ENCODE measurements at regions not wholly inside any gene's neighbourhood (a gene's known extent, or its start where the extent isn't known, plus 50 kb on each side); places are given as distances from the start of the nearest gene placed in this dataset.

- H4K20me1 ChIP-seq (ENCODE audit: low read length): no peaks in the 10 kb centered on the region
- no peaks in the 10 kb centered on the region for H3K27me3 ChIP-seq (ENCODE audit: low read length)
- BruUV-seq (replicated peaks): no TSS peak
- H3K9me2 ChIP-seq (replicated peaks; ENCODE audit: low read length): no peaks in the 10 kb centered on the region
- no peak for TF ChIP-seq EZH2 (IDR thresholded peaks at IDR 0.05; ENCODE audit: low read length, unreplicated experiment)
- H3K9ac ChIP-seq (ENCODE audit: low read length): no peak overlapping the region
- no peak overlapping the region for H3K4me3 ChIP-seq (ENCODE audit: low read length)
- DNase-seq (no peak), ATAC-seq (no peak)
- H3K4me1 ChIP-seq (ENCODE audit: insufficient read depth, low read length): no peaks in the 10 kb centered on the region
- POLR2A ChIA-PET (ENCODE audit: unreplicated experiment): no interaction called here
- intact Hi-C loops (cut with micrococcal nuclease): no loop called here
- H3K4me2 ChIP-seq (ENCODE audit: low read length): no peak overlapping the region
- no peaks in the 10 kb centered on the region for H3F3A ChIP-seq (ENCODE audit: low read length, unreplicated experiment)
- no peak overlapping the region for H2AFZ ChIP-seq (ENCODE audit: low read length)
- H3K27ac ChIP-seq (ENCODE audit: low read length): no peak overlapping the region
- no peaks in the 10 kb centered on the region for H3K9me3 ChIP-seq (ENCODE audit: low read length)
- no peaks in the 10 kb centered on the region for H3K36me3 ChIP-seq (ENCODE audit: low read depth, low read length)
- CTCF ChIA-PET: no interaction called here
- no peaks in the 10 kb centered on the region for H3K79me2 ChIP-seq (ENCODE audit: low read length)
Observed at GRCh38 chr18:40037356-40037755, 1917.7 kb upstream of the PIK3C3 start.

- Histone ChIP-seq H3K79me2 (ENCODE audit: low read length) (no peaks in the 10 kb centered on the region), H3F3A (ENCODE audit: low read length, unreplicated experiment) (no peaks in the 10 kb centered on the region), H3K9me3 (ENCODE audit: low read length) (no peaks in the 10 kb centered on the region), H4K20me1 (ENCODE audit: low read length) (no peaks in the 10 kb centered on the region), H3K27ac (ENCODE audit: low read length) (no peak overlapping the region), H3K9ac (ENCODE audit: low read length) (no peak overlapping the region), H3K4me1 (ENCODE audit: insufficient read depth, low read length) (no peaks in the 10 kb centered on the region), H3K4me3 (ENCODE audit: low read length) (no peak overlapping the region), H3K27me3 (ENCODE audit: low read length) (no peaks in the 10 kb centered on the region), H3K36me3 (ENCODE audit: low read depth, low read length) (no peaks in the 10 kb centered on the region), H2AFZ (ENCODE audit: low read length) (no peak overlapping the region), H3K9me2 (replicated peaks; ENCODE audit: low read length) (no peaks in the 10 kb centered on the region), H3K4me2 (ENCODE audit: low read length) (no peak overlapping the region)
- ChIA-PET CTCF (no interaction called here), POLR2A (ENCODE audit: unreplicated experiment) (no interaction called here)
- ATAC-seq: no peak
- intact Hi-C loops (cut with micrococcal nuclease): no loop called here
- no peak for TF ChIP-seq EZH2 (IDR thresholded peaks at IDR 0.05; ENCODE audit: low read length, unreplicated experiment)
- no peak for TF ChIP-seq EZH2phosphoT487 (IDR thresholded peaks at IDR 0.05; ENCODE audit: borderline replicate concordance, low read length)
- TF ChIP-seq CTCF (conservative IDR thresholded peaks at IDR 0.05; ENCODE audit: low read depth, low read length): no peak
- no peak for DNase-seq
- no TSS peak for BruUV-seq (replicated peaks)
Observed at GRCh38 chr18:40036861-40037260, 1918.2 kb upstream of the PIK3C3 start.

GRCh38 chr18:40035966-40036365 is 1919.1 kb upstream of the PIK3C3 start:
- ChIA-PET CTCF (no interaction called here), POLR2A (ENCODE audit: unreplicated experiment) (no interaction called here)
- Histone ChIP-seq H4K20me1 (ENCODE audit: low read length) (no peaks in the 10 kb centered on the region), H3K79me2 (ENCODE audit: low read length) (no peaks in the 10 kb centered on the region), H3K4me3 (ENCODE audit: low read length) (no peak overlapping the region), H3K9ac (ENCODE audit: low read length) (no peak overlapping the region), H3K9me3 (ENCODE audit: low read length) (no peaks in the 10 kb centered on the region), H3K36me3 (ENCODE audit: low read depth, low read length) (no peaks in the 10 kb centered on the region), H3K9me2 (replicated peaks; ENCODE audit: low read length) (no peaks in the 10 kb centered on the region), H3F3A (ENCODE audit: low read length, unreplicated experiment) (no peaks in the 10 kb centered on the region), H3K27ac (ENCODE audit: low read length) (no peak overlapping the region), H3K4me2 (ENCODE audit: low read length) (no peak overlapping the region), H3K27me3 (ENCODE audit: low read length) (no peaks in the 10 kb centered on the region), H2AFZ (ENCODE audit: low read length) (no peak overlapping the region), H3K4me1 (ENCODE audit: insufficient read depth, low read length) (no peaks in the 10 kb centered on the region)
- intact Hi-C loops (cut with micrococcal nuclease): no loop called here
- no peak for TF ChIP-seq CTCF (conservative IDR thresholded peaks at IDR 0.05; ENCODE audit: low read depth, low read length)
- no peak for TF ChIP-seq EZH2 (IDR thresholded peaks at IDR 0.05; ENCODE audit: low read length, unreplicated experiment)
- TF ChIP-seq EZH2phosphoT487 (IDR thresholded peaks at IDR 0.05; ENCODE audit: borderline replicate concordance, low read length): no peak
- no peak for ATAC-seq
- no TSS peak for BruUV-seq (replicated peaks)
- DNase-seq: no peak
